GM21528 (cell line): ENCODE measurements at regions not wholly inside any gene's neighbourhood (a gene's known extent, or its start where the extent isn't known, plus 50 kb on each side); places are given as distances from the start of the nearest gene placed in this dataset.

Experiments used
- ATAC-seq: cut with Tn5 transposase; IDR thresholded peaks from one replicate; pipeline ENCODE4 v1.9.1; 2021; ENCODE audit warnings: mild to moderate bottlenecking, moderate library complexity; ENCODE audit not compliant: unreplicated experiment, low FRiP score

DNA sequence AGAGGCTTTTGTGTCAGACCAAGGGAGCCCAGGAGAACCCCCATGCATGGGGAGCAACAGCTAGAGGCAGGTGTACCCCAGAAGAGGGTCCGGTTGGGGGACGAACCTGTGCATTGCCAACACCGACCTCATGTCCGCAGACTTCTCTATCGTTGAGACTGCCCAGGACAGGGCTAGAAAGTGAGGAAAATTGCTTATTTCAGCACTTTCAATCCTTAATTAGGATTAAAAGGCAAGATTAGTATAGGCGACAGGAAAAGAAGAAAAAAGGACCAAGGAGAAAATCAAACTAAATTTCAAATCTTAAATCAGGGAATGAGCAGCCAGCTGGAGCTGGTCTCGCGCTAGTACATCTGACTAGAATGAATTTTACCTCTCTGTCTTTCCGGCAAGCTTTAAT, 438.9 kb upstream of the SOX11 start:
- no peak for ATAC-seq

DNA sequence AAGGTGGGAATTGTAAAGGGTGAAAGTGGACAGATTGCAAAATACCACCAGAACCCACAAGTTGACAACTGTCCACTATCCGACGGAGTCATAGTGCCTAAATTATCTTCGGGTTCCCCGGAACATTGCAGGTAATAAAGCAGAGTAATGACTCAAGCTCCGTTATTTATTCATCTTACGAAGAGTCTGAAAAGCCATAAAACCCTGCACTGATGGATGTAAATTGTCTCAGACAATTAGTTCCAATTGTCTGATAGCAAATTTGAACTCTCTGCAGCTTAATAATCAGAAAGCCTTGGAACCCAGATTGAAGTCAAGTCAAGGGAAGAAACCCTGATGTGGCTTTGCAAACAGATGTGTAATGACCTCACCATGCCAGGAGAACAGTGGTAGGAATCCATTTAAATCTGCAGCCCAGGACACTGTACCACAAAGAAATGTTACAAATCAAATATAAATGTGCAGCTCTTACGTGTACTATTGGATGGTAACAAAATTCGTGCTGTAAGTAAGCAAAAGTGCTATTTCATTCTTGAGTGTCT, 437.3 kb upstream of the SOX11 start:
- no peak for ATAC-seq

DNA sequence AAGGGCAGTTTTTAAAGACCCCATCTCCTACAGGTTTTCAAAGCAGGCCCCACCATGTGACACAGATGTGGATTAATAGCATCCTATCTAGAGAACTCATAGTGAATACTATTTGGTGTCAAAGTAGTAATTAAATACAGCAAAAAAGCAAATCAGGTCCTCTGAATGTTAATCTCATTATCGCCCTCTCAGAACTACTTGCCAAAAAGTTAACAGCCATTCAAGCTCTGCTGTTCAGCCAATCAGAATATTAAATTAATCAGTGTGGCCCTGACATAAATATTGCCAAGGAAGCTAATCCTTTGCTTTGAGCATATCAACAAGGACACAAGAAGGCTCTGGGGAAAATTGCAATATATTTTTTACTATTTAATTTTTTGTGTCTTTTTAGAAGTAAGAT, 428.9 kb upstream of the SOX11 start:
- ATAC-seq: no peak

DNA sequence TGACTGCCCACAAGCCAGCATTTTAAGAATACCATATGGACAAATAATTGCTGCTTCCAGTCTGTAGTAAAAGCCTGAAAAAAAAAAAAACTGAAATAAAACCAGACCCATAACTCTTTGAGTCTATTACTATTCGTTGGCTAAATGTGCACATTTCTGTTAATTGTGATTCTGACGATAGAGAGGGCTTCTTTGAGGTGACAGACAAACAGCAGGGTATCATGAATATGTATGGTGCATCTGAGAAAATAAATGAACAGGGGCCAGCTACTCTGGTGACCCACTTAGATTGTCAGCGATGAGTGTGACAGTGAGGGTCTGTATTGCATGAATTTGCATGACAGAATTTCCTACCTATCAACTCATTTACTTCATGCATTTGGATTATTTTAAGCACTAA, 427.8 kb upstream of the SOX11 start:
- ATAC-seq: no peak

DNA sequence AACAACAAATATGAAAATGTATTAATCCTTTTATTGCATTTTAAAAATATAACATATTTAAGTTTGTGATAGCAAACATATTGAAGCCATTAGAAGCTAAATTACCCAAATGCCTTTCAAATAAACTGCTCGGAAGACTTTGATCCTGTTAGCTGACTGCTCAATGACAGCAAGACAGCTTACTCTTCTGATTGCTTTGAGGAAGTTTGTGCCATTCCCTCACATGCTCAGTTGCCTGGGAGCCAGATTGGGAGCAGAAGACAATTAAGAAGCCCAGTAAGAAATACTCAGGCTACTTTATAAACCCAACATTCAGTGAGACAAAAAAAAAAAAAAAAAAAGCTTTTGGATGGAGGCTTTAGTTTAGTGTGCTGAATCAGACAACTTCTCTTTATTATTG, 407.1 kb upstream of the SOX11 start:
- ATAC-seq: no peak

DNA sequence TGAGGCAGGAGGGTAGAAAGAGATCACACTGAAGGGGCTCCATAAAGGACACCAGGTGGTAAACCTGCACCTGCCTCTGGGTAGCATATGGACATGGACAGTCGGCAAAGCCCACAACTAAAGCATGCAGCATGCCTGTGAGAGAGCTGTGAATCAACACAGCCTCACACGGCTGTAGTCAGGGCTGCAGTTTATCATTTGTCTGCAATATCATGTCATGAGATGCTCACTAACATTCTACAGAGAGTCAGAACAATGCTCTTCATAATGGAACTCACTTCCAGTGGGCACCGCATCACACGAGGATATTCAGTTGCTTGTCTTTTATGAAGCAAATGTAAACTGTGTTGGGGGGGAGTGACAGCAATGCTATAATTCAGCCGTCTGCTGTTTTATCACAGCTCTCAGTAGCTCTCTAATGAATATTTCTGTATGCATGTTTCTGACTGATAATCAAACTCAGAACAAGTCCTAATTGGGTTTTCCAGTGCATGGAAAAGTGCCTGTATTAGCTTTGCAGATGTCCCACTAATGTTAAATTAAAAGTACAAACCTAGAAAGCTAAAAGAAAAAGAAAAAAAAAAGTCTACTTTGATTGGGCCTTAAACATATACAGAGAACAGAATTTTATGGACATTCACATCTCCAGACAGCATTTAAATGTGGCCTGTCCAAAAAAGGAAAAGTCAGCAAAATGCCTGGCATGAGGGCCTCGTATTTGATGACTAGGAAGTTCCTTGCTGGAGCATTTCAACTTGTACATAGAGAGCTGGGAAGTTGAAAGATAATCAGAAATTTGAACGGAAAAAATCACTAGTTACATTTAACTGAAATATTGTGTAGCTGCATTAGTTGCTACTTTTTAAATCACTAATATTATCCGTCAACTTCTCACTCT, 406.1 kb upstream of the SOX11 start:
- ATAC-seq: no peak

DNA sequence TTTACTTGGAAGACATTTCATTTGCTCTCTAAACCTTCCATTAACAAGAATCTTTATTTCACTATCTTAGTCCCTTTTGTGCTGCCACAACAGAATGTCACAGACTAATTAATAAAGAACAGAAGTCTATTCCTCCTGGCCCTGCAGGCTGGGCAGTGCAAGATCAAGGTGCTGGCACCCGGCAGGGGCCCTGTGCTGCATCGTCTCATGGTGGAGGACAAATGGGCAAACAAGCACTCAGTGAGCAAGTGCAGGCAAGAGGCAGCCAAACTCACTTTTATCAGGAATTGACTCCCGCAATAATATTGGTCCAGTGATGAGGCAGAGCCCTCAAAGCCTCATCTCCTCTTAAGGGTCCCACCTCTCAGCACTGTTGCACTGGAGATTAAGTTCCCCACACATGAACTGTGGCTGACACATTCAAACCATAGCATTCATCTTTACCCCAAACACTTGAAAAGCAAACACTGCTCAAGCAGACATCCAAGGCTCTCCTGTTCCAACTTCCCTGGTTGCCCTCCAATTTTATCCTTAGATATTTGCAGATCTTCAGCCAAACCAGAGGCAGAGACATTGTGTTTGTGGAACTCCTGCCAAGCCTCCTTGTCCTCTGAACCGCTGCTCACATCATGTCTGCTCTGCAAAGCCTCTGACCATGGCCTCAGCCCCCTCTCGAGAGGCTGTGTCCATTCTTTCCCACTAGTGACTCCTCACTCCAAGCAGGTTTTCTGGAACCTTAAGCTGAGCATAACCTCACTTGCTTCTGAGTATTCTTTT, 404.4 kb upstream of the SOX11 start:
- no peak for ATAC-seq

DNA sequence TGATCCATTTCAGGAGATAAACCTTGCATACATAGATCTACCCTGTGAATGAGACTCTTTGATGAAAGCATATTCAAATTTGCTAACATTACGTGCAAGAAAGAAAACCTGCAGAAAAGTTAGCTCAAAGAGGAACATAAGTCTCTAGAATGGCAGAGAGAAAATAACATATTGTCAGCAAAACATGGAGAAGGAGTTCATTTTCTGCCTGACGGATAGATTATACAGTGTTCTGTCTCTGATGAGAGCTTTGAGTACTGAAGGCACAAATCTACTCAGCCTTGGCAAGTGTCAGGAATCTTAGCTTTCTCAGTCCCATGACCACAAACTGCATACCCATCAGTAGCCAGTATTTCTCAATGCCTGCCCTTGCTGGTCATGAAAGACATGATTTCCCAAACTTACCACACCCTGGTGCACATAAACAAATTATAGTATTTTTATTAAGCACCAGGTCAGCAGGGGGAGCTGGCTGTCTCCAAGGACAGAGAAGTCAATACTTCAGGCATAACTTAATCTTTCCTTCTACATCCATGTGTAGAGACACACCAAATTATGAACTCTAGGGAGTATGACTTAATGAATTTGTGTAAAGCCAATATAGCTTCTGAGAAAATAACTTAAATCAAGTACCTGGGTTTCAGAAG, 401.2 kb upstream of the SOX11 start:
- ATAC-seq: no peak

DNA sequence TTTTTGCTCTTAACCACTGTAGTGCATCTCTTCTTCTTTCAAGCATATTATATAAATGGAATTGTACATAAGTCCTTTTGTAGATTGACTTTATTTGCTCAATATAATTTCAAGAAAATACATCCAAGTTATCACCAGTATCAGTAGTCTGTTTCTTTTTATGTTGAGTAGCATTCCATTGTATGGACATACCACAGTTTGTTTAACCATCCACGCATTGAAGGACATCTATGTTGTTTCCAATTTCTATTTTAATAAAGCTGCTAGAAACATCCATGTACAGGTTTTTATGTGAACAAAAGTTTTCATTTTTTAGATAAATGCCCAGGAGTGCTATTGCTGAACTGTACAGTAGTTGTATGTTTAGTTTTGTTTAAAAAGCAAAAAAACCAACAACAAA, 387.5 kb upstream of the SOX11 start:
- ATAC-seq: no peak

DNA sequence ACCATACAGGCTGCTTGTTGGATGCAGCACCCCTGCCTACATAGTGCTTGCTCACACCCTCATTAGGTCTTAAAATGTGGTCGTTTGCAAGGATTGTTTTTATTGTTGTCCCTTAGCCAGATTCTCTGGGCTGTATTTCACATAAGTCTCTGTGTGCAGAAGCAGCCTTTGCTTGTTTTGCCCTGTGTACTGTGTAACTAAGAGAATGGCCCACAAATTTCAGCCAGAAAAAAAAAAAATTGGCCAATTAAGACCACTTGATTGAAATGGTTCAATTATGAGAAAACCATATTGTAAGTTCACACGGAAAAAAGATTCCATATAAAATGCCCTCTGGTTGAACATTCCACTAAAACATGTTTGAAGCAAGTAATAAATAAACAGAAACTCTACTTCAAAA, 377.1 kb upstream of the SOX11 start:
- ATAC-seq: no peak

DNA sequence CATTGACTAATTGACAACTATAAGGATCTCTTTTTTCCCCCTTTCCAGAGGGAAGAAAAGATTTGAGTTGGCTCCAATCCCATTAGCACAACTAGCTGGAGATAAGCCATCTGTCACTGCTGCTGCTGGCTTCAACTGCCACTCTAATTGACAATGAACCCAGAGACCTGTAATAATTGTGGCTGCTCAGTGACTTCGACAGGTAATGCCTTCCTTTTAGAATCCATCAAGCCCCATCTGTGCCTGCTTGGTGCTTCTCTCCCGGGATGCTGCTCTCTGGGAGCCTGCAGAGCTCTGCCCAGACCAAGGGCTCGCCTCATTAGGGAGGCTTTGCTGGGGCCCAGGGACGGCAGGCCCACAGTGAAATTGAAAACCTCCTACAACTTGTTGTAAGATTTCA, 376.7 kb upstream of the SOX11 start:
- no peak for ATAC-seq

DNA sequence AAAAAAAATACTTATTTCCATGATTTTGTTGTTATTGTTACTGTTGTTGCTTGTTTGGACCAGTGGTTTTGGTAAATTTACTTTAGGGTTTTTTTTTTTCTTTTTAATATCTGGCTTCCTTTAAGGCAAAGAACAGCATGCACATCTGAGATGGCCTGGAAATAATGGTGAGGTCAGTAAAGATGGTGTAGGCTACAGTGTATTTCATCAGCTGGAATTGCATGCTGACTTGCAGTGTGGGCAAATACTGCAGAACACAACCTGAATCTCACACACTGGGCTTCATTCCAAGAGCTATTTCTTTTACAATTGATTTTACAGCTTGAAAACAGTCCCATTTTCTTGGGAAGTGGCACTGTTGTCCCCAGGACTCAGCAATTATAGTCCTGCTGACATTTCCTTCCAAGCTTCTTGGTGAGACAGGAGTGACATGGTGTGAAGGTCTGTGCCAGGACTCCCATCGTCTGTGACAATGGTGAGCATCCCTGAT, 376.1 kb upstream of the SOX11 start:
- ATAC-seq: no peak

DNA sequence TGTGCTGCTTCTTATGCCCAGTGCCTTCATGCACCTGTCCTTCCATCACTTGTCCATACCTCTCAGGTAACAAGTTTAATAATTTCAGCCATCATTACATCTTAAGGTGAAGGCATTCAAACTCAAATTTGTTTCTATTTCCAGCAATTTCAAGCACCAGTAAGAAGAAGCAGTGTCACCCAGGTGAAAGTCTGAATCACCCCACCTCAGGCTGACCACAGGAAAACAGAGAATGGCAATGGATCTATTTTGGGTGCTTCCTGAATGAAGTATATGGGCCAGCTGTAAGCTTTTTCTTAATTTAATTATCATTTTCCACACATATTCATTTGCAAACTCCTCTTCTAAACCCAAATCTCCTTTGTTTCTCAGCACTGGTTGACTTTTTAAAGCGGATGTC, 372.7 kb upstream of the SOX11 start:
- no peak for ATAC-seq

DNA sequence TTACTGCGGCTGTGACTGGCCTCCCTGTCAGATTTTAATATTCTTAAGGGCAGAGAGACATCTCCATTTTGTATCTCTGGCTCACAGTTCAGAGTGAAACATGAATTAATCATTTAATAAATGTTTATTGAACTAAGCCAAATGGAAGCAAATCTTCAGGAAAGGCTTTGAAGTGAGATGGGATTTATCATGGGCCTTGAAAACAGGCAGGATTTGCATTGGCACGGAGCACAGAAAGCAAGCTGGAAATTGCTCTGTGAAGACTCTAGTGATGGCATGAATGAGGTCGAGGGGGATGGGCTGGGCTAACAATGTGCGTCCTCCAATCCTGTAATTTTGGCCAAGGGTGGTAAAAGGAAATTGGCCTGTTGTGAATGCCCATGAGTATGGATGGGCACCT, 369.8 kb upstream of the SOX11 start:
- no peak for ATAC-seq

DNA sequence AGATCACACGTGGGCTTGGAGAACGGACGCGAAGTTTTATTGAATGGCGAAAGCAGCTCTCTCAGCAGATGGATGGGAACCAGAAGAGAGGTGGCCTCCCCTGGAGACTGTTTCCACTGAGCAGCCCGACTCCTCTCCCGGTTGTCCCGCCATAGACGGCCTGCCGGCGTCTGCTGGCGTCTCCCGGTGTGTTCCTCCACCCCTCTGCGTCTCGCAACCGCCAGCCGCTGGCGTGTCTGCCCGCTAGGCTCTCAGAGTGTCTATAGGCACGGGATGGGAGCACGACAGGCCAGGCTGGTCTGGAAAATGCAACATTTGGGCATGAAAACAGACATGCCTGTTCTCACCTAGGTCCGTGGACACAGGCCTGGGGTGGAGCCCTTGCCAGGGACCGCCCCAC, 366.7 kb upstream of the SOX11 start:
- no peak for ATAC-seq

DNA sequence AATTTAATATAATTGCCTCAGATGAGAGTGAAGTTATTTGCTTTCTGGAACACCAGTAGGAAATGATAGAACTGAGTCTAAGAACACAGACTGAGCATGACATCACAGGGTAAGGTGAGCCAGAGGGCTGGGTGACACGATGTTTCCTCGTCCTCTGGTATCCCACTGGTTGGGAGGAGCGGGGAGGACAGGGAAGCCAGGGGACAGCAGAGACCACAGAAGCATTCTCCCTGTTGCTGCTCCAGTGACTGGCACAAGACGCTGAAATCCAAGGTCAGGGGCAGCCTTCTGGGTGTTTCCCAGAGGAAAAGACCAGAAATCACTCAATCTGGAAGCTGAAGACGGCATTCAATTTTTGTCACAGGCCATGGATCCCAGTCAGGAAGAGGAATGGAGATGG, 363.4 kb upstream of the SOX11 start:
- no peak for ATAC-seq

DNA sequence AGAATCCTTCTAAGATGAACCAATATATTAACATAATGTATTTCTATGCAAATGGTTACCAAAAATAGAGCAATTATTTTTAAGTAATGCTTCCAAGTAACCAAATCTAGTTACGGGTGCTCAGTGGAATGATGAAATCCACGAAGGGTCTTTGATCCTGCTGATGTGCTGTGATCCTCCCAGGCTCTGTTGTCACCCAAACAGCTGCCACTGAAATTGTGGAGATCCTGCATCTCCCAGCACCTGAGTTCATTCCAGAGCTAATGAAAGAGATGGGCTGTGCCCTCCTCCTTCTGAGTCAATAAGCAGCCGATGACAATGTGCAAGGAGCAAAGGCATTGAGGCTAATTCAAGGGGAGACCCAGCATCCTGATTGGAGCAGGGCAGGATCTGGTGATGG, 362.4 kb upstream of the SOX11 start:
- ATAC-seq: no peak

DNA sequence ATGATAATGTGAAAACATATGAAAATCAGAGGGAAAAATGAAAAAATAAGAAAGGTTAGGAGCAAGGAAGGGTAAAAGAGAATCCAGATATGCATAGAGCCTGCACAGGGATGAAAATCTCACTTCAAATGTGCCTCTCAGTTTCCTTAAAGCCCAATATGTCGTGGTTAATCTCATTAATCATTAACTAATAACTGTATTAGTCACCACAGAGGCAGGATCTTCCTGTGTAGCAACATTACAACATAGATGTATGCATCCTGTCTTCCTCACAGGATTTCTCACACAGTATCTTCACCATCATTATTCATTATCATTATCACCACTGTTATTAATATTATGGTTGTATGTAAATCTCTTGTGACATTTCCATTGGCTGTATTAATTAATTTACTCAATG, 361.2 kb upstream of the SOX11 start:
- ATAC-seq: no peak

DNA sequence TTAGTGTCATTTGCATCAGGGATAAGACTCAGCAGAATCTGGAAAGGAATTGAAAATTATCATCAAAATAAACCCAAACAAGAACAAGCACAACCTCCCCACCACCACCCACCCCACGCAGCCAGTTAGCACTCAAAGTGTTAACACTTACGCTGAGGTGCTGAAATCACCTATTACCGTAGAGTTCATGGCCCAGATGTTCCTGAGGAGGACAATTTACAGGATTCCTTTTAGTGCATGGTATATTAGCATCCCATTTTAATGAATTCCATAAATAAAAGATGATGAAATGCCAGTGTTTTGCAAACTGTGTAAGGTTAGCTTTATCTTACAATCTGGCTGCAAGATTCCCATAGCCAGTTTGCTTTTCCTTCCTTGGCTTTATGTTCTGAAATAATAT, 359.3 kb upstream of the SOX11 start:
- no peak for ATAC-seq

DNA sequence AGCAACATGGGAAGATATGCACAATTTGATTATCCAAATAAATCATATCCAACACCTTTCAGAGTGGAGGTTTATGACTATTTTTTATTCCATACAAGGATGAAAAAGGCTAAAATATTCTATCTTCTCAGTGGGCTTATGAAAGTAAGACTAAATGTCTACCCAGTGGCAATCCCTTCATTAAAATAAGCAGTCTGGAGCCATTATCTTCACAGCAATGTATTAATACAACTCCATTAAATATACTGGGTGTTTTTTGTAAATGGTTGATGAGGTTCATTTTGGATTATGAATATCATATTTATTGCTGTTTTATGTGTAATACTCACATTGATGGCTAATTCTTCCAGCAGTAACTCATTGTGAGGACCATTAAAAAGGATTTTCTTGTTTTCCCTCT, 352.7 kb upstream of the SOX11 start:
- no peak for ATAC-seq

DNA sequence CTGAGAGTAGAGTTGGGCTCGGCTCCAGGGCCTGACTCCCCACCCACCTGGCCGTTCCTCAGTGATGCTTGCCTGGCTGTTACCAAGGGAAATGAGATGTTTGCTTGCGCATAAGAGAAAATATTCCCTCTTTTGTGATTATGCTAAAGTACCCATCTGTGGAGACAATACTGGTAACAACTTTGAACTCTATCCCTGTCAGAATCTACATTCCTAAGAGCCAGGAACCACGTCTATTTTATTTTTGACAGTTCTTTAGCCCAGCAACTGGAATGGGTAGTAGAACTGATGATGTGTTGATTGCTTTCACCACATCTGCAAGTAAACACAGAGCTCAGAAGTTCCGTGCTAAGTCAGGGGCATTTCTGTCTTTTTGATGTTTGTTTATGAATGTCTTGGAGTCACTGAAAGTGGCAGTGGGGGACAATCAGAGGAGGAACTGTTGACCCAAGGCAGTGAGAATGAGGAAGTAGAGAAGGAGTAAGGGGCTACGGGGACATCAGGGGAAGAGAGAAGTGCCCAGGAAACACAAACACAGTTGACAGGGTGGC, 348.3 kb upstream of the SOX11 start:
- ATAC-seq: no peak
